ENCODE measurements at regions not wholly inside any gene's neighbourhood (a gene's known extent, or its start where the extent isn't known, plus 50 kb on each side); places are given as distances from the start of the nearest gene placed in this dataset.
A peak's percentile ranks its signal among the peaks of the same experiment; 100 is the strongest.

GRCh38 chr2:187867165-187867564 lies 312.9 kb upstream of the TFPI start:
- no peak overlapping the region for H3K4me3 ChIP-seq
- WGBS, 2 donors: 78 to 87% methylated on average over 8 of the region's 8 CpGs
- intact Hi-C loops (cut with DNase I): no loop called here

GRCh38 chr2:187869195-187869594 lies 315.0 kb upstream of the TFPI start:
- H3K9me3 ChIP-seq: no peaks in the 10 kb centered on the region
- no peak for DNase-seq
- no peak overlapping the region for H3K4me3 ChIP-seq
- no peaks in the 10 kb centered on the region for H3K27me3 ChIP-seq
- intact Hi-C loops (cut with DNase I): no loop called here
- no peak for ATAC-seq
- H3K27ac ChIP-seq: no peak overlapping the region
- no peak for TF ChIP-seq CTCF (IDR thresholded peaks at IDR 0.05)
- no peak for TF ChIP-seq POLR2A (IDR thresholded peaks at IDR 0.05)
- no peaks in the 10 kb centered on the region for H3K4me1 ChIP-seq
- H3K36me3 ChIP-seq (replicated peaks in 1 of 2; ENCODE audit: insufficient read depth in 1 of 2, low read depth in 2 of 2): no peaks in the 10 kb centered on the region
- 66 to 75% methylated on average over 9 of the region's 9 CpGs for WGBS, 2 donors

More at GRCh38 chr2:187867165-187867564, 312.9 kb upstream of the TFPI start:
- H3K36me3 ChIP-seq (replicated peaks in 1 of 2; ENCODE audit: insufficient read depth in 1 of 2, low read depth in 2 of 2): no peaks in the 10 kb centered on the region
- DNase-seq (no peak), ATAC-seq (no peak)
- H3K4me1 ChIP-seq: no peaks in the 10 kb centered on the region
- H3K9me3 ChIP-seq: no peaks in the 10 kb centered on the region
- H3K27me3 ChIP-seq: no peaks in the 10 kb centered on the region
- TF ChIP-seq POLR2A (IDR thresholded peaks at IDR 0.05): no peak
- no peak for TF ChIP-seq CTCF (IDR thresholded peaks at IDR 0.05)
- no peak overlapping the region for H3K27ac ChIP-seq

GRCh38 chr2:187871506-187871905 lies 317.3 kb upstream of the TFPI start:
- no peaks in the 10 kb centered on the region for H3K27me3 ChIP-seq
- no peak overlapping the region for H3K4me3 ChIP-seq
- TF ChIP-seq CTCF (IDR thresholded peaks at IDR 0.05) (no peak), POLR2A (IDR thresholded peaks at IDR 0.05) (no peak)
- no peak for DNase-seq
- H3K27ac ChIP-seq: no peak overlapping the region
- H3K36me3 ChIP-seq (replicated peaks in 1 of 2; ENCODE audit: insufficient read depth in 1 of 2, low read depth in 2 of 2): no peaks in the 10 kb centered on the region
- WGBS, 2 donors: 84 to 86% methylated on average over 3 of the region's 3 CpGs
- ATAC-seq: no peak
- H3K9me3 ChIP-seq: no peaks in the 10 kb centered on the region
- H3K4me1 ChIP-seq: no peaks in the 10 kb centered on the region
- intact Hi-C loops (cut with DNase I): no loop called here

- Histone ChIP-seq H3K36me3 (replicated peaks in 1 of 2; ENCODE audit: insufficient read depth in 1 of 2, low read depth in 2 of 2) (no peaks in the 10 kb centered on the region), H3K27me3 (no peaks in the 10 kb centered on the region), H3K27ac (no peak overlapping the region), H3K4me3 (no peak overlapping the region), H3K9me3 (no peaks in the 10 kb centered on the region), H3K4me1 (no peaks in the 10 kb centered on the region)
- TF ChIP-seq POLR2A (IDR thresholded peaks at IDR 0.05): no peak
- TF ChIP-seq CTCF (IDR thresholded peaks at IDR 0.05): no peak
- no peak for DNase-seq
- 81 to 87% methylated on average over 2 of the region's 2 CpGs for WGBS, 2 donors
- ATAC-seq: peak; percentile 24
- intact Hi-C loops (cut with DNase I): no loop called here
Measured at GRCh38 chr2:187873132-187873531, 318.9 kb upstream of the TFPI start.

GRCh38 chr2:187874786-187875185 lies 320.6 kb upstream of the TFPI start:
- ATAC-seq: no peak
- intact Hi-C loops (cut with DNase I): no loop called here
- DNase-seq: no peak
- Histone ChIP-seq H3K4me1 (no peaks in the 10 kb centered on the region), H3K9me3 (no peaks in the 10 kb centered on the region), H3K27me3 (no peaks in the 10 kb centered on the region), H3K4me3 (no peak overlapping the region), H3K36me3 (replicated peaks in 1 of 2; ENCODE audit: insufficient read depth in 1 of 2, low read depth in 2 of 2) (no peaks in the 10 kb centered on the region), H3K27ac (no peak overlapping the region)
- 63 to 78% methylated on average over 2 of the region's 2 CpGs for WGBS, 2 donors
- TF ChIP-seq CTCF (IDR thresholded peaks at IDR 0.05): no peak
- no peak for TF ChIP-seq POLR2A (IDR thresholded peaks at IDR 0.05)

Data from body of pancreas (tissue), 4 donors.